ENCODE measurements at regions not wholly inside any gene's neighbourhood (a gene's known extent, or its start where the extent isn't known, plus 50 kb on each side); places are given as distances from the start of the nearest gene placed in this dataset.

- Histone ChIP-seq H3F3A (ENCODE audit: low read depth) (no peaks in the 10 kb centered on the region), H3K27me3 (ENCODE audit: insufficient read depth, low read length, poor library complexity, severe bottlenecking) (no peaks in the 10 kb centered on the region), H3K4me1 (ENCODE audit: insufficient read depth, low read length, poor library complexity, severe bottlenecking) (no peaks in the 10 kb centered on the region), H3K4me3 (ENCODE audit: low read length, poor library complexity, severe bottlenecking) (no peak overlapping the region), H2AFZ (ENCODE audit: low read length) (no peak overlapping the region), H3K9me2 (replicated peaks; ENCODE audit: low read depth, low read length) (no peaks in the 10 kb centered on the region), H3K4me2 (ENCODE audit: low read depth, low read length, poor library complexity, severe bottlenecking) (no peak overlapping the region), H3K9me3 (ENCODE audit: insufficient read depth, low read depth, low read length) (no peaks in the 10 kb centered on the region), H3K79me2 (ENCODE audit: insufficient read depth, low read length) (no peaks in the 10 kb centered on the region), H3K9ac (ENCODE audit: low read depth, low read length, poor library complexity, severe bottlenecking) (no peak overlapping the region), H3K36me3 (ENCODE audit: insufficient read depth, low read length) (no peaks in the 10 kb centered on the region), H4K20me1 (ENCODE audit: insufficient read depth, low read length, poor library complexity, severe bottlenecking) (no peaks in the 10 kb centered on the region)
- no peak for TF ChIP-seq EZH2phosphoT487 (IDR thresholded peaks at IDR 0.05; ENCODE audit: borderline replicate concordance)
- TF ChIP-seq CTCF (conservative IDR thresholded peaks at IDR 0.05; ENCODE audit: low read length) = no peak
These were observed 413.8 kb downstream of the GBA3 start for GRCh38 chr4:23106516-23106915.

- Histone ChIP-seq H3K27me3 (ENCODE audit: insufficient read depth, low read length, poor library complexity, severe bottlenecking) (no peaks in the 10 kb centered on the region), H3K4me2 (ENCODE audit: low read depth, low read length, poor library complexity, severe bottlenecking) (no peak overlapping the region), H3K9ac (ENCODE audit: low read depth, low read length, poor library complexity, severe bottlenecking) (no peak overlapping the region), H3K79me2 (ENCODE audit: insufficient read depth, low read length) (no peaks in the 10 kb centered on the region), H3K4me1 (ENCODE audit: insufficient read depth, low read length, poor library complexity, severe bottlenecking) (no peaks in the 10 kb centered on the region), H3F3A (ENCODE audit: low read depth) (no peaks in the 10 kb centered on the region), H3K9me2 (replicated peaks; ENCODE audit: low read depth, low read length) (no peaks in the 10 kb centered on the region), H4K20me1 (ENCODE audit: insufficient read depth, low read length, poor library complexity, severe bottlenecking) (no peaks in the 10 kb centered on the region), H2AFZ (ENCODE audit: low read length) (no peak overlapping the region), H3K36me3 (ENCODE audit: insufficient read depth, low read length) (no peaks in the 10 kb centered on the region), H3K4me3 (ENCODE audit: low read length, poor library complexity, severe bottlenecking) (no peak overlapping the region), H3K9me3 (ENCODE audit: insufficient read depth, low read depth, low read length) (no peaks in the 10 kb centered on the region)
- no peak for TF ChIP-seq CTCF (conservative IDR thresholded peaks at IDR 0.05; ENCODE audit: low read length)
- TF ChIP-seq EZH2phosphoT487 (IDR thresholded peaks at IDR 0.05; ENCODE audit: borderline replicate concordance) = no peak
These were observed 413.1 kb downstream of the GBA3 start for GRCh38 chr4:23105759-23106370.

- H3K36me3 ChIP-seq (ENCODE audit: insufficient read depth, low read length) = no peaks in the 10 kb centered on the region
- no peak overlapping the region for H3K4me2 ChIP-seq (ENCODE audit: low read depth, low read length, poor library complexity, severe bottlenecking)
- no peak overlapping the region for H3K9ac ChIP-seq (ENCODE audit: low read depth, low read length, poor library complexity, severe bottlenecking)
- no peaks in the 10 kb centered on the region for H3K9me2 ChIP-seq (replicated peaks; ENCODE audit: low read depth, low read length)
- no peaks in the 10 kb centered on the region for H3K79me2 ChIP-seq (ENCODE audit: insufficient read depth, low read length)
- H3F3A ChIP-seq (ENCODE audit: low read depth) = no peaks in the 10 kb centered on the region
- no peaks in the 10 kb centered on the region for H3K4me1 ChIP-seq (ENCODE audit: insufficient read depth, low read length, poor library complexity, severe bottlenecking)
- H3K27me3 ChIP-seq (ENCODE audit: insufficient read depth, low read length, poor library complexity, severe bottlenecking) = no peaks in the 10 kb centered on the region
- H3K9me3 ChIP-seq (ENCODE audit: insufficient read depth, low read depth, low read length) = 0 out of 2 replicates have a peak, but pooled peaks cover 3% of the 10 kb centered on the region
- no peak overlapping the region for H2AFZ ChIP-seq (ENCODE audit: low read length)
- no peak overlapping the region for H3K4me3 ChIP-seq (ENCODE audit: low read length, poor library complexity, severe bottlenecking)
- no peaks in the 10 kb centered on the region for H4K20me1 ChIP-seq (ENCODE audit: insufficient read depth, low read length, poor library complexity, severe bottlenecking)
- TF ChIP-seq CTCF (conservative IDR thresholded peaks at IDR 0.05; ENCODE audit: low read length) = no peak
- no peak for TF ChIP-seq EZH2phosphoT487 (IDR thresholded peaks at IDR 0.05; ENCODE audit: borderline replicate concordance)
These were observed 404.5 kb downstream of the GBA3 start for GRCh38 chr4:23097251-23097650.
